Superior temporal gyrus (tissue), 1 donor: ENCODE measurements at regions not wholly inside any gene's neighbourhood (a gene's known extent, or its start where the extent isn't known, plus 50 kb on each side); places are given as distances from the start of the nearest gene placed in this dataset.

Source experiments
- DNase-seq: peaks from one replicate; pipeline ENCODE4 v3.0.0-alpha.2; 2016; ENCODE audit errors: extremely low spot score

DNA sequence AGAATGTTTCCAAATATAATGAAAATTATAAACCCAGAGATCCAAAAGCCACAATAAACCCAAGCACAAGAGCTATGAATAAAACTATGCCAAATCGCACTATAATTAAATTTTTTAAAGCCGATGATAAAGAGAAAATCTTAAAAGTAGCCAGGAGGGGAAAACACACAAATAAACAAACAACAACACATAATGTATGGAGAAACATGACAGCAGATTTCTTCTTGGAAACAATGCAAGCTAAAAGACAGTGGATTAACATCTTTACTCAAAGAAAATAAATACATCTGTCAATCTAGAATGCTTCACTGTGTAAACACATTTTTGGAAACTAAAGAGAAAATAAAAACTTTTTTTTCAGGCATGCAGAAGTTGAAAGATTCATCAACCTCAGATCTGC, 53.0 kb upstream of the SMOX start:
- no peak for DNase-seq

DNA sequence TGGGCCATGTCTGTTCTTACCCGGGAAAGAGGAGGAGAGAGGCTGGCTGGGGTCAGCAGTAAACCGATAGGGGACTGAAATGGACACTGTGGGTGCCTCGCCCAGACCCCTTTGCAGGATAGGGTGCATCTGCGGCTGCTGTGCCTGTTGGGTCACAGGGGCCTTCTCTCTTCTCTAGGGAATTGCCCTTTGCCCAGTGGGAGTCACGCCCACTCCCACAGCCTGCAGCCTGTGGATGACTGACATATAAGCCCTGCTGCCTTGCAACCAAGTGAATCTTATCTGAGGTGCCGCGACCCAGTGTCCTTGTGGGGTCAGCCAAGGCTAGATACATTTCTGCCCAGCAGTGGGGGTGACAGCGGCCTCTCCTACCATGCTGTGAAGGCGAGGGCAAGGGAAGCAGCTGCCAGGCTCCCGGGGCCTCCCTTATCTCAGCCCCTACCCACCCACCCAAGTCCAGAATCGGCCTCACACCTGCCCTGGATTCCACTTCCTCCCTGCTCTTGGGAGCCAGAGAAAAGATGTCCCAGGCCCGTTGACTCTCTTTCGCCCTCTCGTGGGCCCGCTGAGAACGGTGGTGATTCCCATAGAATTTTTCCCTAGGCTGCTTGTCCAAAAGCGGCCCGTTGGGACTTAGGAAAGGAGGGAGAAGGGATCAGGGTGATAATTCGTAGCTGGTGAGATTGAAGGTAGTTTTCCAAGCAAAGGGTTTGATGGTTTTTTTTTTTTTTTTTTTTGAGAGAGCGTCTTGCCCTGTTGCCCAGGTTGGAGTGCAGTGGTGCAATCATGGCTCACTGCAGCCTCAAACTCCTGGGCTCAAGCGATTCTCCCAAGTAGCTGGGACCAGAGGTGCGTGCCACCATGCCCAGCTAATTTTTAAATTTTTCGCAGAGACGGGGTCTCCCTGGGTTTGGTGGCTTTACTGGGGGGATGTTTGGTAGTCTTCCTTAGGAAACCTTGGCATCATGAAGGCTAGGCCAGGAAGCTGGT, 56.8 kb upstream of the SMOX start:
- no peak for DNase-seq

DNA sequence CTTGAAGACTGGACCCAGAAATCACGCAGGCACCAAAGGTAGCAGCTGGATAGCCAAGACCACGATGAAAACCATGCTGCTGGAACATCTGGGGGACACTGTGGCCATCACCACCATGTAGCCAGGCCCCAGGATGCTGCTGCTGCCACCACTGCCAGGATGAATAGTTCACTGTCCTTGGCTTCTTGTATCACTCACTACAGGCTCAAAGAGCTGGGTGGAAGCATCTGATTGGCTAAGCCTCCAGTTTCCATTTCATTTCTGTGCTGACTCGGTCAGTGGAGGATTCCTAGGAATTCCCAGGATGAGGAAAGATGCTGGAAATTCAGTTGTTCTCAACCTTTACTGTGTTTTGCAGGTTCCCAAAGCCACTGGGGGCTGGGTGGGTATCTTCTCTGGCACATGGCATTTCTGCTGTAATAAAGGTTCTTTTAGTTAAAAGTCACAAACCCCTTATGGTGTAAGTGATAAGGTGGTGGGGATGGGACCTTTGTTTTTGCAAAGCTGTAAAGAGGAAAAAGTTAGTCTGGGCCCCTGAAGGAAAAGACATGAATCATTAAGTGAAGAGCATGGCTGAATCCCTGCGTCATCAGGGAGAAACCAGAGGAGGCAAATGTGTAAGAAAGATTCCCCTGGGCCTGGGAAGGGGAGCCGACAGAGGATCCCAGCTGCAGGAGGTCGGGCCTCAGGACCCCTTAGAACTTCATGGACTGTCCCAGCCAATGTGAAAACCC, 57.7 kb upstream of the SMOX start:
- DNase-seq = no peak

DNA sequence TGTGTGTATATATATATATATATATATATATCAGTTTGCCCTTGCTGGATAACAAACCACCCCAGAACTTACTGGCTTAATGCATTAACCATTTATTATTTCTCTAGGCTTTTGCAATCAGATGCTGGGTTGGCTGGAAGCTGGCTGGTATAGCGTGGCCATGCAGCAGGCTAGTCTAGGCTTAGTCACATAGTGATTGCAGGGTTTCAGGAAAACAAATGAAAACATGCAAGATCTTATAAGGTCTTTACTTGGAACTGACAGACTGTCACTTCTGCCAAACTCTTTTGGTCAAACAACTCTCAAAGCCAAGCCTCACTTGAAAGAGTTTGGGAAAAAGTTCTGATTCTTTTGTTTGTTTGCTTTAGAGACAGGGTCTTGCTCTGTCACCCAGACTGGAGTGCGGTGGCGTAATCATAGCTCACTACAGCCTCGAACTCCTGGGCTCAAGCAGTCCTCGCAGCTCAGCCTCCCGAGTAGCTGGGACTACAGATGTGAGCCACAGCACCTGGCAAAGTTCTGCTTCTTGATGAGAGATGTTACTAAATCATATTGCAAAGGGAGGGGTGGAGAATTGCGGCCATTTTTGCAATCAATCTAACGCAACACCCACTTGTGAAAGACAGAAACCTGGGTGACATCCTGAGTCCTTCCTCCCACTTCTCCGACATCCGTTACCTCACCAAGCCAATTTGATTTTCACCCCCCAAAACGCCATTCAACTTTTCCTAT, 58.7 kb upstream of the SMOX start:
- DNase-seq = no peak

DNA sequence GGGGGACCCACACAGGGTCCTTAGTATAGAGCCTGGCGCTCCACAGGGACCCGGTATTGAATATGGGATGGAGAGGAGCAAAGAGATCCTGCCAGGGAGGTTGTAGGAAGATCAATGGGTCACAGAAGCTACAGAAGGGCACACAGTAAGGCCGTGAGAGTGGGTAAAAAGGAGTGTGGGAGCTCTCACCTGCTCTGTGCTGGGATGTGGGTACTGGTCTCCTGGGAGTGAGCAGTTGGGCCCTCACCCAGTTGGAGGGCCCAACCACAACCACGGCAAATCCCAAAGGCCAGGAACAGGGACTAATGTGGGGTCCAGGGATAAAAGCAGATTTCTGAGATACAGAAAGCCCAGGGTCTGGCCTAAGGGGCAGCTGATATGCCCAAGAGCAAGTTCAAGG, 59.9 kb upstream of the SMOX start:
- DNase-seq = no peak

DNA sequence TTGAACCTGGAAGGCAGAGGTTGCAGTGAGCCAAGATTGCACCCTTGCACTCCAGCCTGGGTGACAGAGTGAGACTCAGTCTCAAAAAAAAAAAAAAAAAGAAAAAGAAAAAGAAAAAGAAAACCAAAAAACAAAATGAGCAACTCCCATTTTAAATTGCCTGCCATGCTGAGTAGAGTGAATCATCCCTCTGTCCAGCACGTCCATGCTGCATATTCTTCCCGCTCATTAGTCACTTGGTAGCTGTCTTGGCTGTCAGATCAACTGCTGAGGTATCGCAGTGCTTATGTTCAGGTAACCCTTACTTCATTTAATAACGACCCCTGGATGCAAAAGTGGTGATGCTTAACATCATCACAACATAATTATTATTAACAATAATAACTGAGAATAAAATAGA, 60.7 kb upstream of the SMOX start:
- no peak for DNase-seq

DNA sequence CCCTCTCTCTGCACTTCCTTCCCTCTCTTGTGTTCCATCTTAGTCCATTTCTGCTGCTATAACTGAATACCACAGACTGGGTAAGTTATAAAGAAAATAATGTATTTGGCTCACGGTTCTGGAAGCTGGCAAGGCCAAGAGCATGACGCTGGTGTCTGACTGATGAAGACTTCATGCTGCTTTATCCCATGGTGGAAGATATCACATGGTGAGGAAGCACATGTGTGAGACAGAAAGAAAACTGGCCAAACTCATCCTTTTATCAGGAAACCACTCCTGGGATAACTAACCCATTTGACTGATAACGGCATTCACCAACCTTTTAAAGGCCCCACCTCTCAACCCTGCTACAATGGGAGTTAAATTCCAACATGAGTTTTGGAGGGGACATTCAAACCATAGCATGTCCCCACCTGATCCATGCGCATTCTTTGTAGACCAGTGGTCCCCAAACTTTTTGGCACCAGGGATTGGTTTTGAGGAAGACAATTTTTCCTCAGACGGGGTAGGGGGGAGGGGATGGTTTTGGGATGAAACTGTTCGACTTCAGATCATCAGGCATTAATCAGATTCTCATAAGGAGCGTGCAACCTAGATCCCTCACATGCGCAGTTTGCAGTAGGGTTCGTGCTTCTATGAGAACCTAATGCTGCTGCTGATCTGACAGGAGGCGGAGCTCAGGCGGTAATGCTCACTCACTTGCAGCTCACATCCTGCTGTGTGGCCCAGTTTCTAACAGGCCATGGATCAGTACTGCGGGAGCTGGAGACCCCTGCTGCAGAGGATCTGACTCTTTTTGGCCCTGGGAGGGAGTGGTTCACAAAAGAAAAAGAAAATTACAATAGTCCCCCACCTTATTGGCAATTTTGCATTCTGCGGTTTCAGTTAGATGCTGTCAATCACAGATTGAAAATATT, 61.6 kb upstream of the SMOX start:
- DNase-seq = no peak

DNA sequence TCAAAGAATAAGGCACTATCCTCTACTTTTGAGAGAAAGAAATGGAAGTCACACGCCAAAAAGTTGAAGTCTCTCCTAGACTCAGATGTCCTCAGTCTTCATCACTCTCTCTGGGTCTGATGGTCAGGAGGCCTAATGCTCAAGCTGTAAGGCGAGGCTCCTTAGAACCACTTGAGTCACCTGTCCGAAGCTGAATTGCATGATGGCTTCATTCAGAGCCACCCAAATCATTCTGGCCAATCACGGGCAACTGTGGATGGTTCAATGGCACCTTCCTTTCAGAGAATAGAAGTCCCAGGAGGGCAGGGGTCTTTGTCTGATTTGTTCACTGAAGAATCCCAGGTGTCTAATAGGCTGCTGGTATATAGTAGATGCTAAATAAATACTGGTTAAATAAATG, 63.9 kb upstream of the SMOX start:
- no peak for DNase-seq

DNA sequence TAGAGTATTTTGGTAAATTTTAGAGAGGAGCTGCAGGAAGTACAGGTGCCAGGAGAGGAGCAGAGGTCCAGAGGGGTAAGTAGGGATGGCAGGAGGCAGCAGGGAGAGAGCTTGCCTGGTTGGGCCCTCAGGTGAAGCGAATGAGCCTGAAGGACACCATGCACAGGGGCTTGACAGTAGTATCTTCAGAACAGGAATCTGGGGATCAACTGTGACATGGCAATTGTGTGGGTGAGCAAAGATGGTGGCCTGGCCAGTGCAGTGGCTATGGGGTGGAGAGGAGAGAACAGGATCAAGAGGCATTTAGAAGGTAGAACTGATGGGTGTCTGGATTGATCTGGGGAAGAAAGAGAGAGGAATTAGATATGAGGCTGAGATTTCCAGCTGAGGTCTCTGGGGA, 64.5 kb upstream of the SMOX start:
- DNase-seq = no peak

DNA sequence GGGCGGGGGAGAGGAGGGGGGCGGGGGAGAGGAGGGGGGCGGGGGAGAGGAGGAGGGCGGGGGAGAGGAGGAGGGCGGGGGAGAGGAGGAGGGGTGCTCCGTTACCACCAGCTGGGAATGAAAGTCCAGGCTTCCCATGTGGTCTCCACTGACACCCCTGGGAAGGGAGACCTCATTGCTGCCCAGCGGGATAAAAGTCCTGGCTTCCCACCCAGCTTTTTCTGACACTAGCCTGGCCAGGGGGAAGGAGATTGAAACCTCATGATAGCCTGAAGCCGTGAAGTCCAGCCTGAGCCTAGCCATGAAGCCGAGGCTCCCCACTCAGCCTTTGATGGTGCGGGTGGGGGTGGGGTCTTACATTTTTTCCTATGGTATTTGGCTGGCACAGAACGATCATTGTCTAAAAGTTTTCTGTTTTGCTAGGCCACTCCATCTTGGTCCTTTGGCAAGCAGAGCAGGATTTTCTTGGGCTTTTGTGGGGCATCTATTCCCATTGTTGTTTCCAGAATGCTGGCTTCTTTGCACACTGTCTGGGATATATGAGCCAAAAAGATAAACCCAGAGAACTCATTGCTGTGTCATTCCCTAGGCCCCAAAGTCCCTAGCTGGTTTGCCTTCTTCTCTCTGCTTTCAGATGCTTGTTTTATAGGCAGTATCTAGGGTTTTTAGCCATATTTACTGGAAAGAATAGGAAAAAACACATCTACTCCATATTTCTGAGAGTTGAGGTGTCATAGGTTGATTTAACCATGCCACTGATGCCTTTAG, 65.3 kb upstream of the SMOX start:
- no peak for DNase-seq

DNA sequence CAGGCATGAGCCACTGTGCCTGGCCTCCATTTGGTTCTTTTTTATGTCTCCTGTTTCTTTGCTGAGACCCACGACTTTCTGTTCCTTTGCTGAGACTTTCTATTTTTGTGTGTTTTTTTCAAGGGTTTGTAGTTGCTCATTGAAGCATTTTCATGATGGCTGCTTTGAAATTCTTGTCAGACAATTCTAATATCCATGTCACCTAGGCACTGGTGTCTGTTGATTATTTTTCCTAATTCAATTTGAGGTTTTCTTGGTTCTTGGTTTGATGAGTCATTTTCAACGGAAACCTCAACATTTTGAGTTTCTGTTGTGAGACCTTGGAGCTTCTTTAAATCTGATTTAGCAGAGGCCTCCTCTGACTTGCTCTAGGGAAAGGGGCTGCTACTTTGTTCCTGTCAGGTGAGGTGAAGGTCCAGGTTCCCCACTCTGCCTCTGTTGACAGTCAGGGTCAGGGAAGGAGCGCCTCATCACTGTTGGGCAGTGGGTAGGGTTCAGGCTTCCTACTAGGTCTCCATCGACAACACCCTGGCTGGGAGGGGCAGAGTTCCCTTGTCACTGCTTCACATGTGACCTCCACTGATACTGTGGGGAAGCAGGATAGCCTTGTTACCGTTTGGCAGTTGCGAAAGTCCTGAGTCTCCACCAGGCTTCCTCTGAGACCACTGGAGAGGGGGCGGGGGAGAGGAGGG, 66.1 kb upstream of the SMOX start:
- no peak for DNase-seq

DNA sequence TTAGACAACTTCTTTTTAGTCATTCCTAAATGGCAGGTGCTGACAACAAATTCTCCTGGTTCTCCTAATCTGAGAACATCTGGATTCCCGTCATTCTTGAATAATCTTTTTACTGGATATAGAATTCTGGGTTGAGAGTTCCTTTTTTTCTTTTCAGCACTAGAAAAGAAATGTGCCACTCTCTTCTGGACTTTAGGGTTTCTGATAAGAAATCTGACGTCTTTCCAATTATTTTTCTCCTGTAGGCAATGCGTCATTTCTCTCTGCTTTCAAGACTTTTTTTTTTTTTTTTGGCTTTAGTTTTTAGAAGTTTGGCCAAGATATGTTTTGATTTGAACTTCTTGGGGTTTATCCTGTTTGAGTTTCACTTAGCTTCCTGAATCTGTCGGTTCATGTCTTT, 66.1 kb upstream of the RNF24 start:
- no peak for DNase-seq

DNA sequence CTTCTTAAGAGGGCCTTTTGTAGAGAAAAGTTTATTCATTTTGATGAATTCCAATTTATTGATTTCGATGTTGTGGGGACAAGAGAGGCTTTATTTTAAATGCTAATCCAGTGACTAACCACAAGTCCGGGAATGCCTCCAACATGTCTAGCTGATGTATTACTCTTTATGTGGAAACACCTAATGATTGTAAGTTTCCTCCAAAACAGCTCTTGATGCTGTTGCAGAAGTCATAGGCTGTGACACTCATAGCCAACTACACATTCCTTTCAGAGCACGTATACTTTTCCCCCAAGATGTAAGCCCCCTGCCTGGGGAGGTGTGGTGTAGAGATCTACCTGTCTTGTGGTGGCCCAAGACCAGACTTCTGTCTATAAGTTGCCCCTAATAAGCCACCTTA, 61.3 kb upstream of the RNF24 start:
- DNase-seq = no peak

DNA sequence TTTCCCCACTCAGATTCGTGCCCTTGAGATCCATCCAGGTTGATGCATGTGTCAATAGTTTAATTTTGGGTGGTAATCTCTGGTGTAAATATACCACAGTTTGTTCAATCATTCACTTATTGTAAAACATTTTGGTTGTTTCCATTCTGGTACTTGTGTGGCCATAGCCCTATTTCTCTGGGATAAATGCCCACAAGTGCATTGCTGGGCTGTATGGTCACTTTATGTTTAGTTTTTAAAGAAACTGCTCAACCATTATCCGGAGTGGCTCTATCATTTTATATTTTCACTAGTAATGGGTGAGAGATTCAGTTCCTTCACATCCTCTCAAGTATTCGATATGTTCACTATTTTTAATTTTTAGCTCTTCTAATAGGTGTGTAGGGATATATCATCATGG, 60.7 kb upstream of the RNF24 start:
- no peak for DNase-seq

DNA sequence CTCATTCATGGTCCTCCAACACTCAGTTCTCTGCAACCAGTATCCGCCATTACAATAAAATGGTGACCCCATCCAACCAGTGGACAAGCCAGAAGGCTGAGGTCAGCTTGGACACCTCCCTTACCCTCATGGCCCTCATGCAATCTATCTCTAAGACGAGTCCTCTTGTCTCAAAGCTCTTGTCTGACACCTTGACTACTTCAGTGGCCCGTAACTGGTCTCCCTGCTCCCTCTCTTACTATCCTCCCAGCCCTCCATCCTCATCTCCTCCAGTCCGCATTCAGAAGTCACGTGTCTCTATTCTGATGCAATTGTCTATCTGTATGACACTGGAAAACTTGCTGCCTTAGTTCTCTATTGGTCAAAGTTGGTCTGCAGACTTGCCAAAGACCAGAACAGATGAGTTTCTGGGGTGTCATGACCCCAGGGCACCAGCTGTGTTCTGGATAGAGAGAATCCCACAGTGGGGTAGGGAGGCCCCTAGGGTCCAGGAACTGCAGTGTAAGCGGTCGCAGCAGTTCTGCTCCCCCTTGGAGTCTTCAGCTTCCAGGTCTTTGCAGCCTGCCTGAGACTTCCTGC, 59.6 kb upstream of the RNF24 start:
- no peak for DNase-seq

DNA sequence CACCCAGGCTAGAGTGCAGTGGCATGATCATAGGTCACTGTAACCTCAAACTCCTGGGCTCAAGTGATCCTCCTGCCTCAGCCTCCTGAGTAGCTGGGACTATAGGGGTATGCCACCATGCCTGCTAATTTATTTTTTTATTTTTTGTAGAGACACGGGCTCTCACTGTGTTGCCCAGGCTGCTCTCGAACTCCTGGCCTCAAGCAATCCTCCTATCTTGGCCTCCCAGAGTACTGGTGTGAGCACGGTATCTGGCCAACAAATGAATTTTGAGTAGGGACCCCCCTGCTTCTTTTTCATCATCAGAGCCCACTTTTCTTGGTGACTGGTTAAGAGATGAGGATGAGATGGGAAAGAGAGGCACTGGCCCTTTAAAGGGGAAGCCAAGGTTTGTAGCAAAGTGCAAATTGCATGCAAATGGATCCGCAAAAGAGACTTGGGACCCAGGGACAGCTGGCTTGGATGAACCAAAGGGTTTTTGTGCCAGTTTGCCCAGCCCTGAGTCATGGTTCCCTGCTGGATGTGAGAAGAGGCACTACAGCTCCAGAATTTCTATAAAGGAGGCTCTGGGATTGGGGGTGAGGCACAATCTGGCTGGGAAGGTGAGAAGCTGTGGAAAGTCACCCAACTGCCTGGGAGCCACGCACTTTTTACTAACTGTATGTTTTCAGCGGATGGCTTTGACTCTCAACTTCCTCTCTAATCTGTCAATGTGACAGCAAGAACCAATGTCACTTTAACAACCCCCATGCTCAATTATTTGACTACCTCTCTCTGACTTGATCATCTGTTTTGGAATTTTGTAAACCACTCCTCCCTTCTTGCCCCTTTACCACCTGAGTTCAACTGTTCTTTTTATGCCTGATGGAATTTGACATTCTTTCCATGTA, 58.7 kb upstream of the RNF24 start:
- peak; percentile 44 for DNase-seq

DNA sequence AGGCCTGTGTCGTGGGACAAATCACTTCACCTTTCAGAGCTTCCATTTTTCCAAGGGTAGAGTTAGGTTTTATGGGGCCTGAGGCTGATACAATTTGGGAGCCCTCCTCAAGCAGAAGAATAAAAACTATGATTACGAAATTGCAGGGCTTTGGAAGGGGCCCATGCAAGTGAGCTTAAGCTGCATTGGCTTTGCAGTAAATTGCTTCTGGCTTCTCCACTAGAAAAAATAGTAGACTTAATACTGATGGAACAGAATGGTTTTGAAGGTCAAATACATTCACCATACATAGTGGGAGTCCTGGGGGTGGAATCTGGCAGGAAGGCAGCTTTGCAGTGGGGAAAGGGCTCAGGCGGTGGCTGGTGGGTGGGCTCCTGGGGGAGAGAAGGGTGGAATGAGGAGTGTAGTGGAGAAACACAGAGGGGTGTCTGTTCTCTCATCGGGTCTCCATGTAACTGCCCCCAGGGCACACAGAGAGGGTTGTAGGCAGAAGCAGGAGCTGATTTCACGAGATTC, 55.9 kb upstream of the RNF24 start:
- DNase-seq = no peak
